ENCODE measurements at regions not wholly inside any gene's neighbourhood (a gene's known extent, or its start where the extent isn't known, plus 50 kb on each side); places are given as distances from the start of the nearest gene placed in this dataset.
"Not testable (repeated sequence)": the region's sequence is repeated elsewhere in the genome, so short reads cannot be mapped to it uniquely, and the experiment has no call there.

- not testable (repeated sequence) for H3K9me3 ChIP-seq (ENCODE audit: control insufficient read depth, insufficient read depth, low read depth, low read length); H3K4me3 ChIP-seq (ENCODE audit: low read depth, low read length); H3K27ac ChIP-seq (ENCODE audit: low read depth, low read length); H3K9ac ChIP-seq (ENCODE audit: low read length); H3K27me3 ChIP-seq (ENCODE audit: control insufficient read depth, insufficient read depth, low read length); H3K36me3 ChIP-seq (ENCODE audit: control insufficient read depth, insufficient read depth, low read length)
- peaks cover 31% of the 10 kb centered on the region for H3K4me1 ChIP-seq (ENCODE audit: control insufficient read depth, insufficient read depth, low read length)
Observed at GRCh38 chr6:167693478-167693877, 133.2 kb upstream of the AFDN start.

GRCh38 chr6:167695831-167696230 lies 130.9 kb upstream of the AFDN start:
- Histone ChIP-seq H3K27ac (ENCODE audit: low read depth, low read length) (no peak overlapping the region), H3K27me3 (ENCODE audit: control insufficient read depth, insufficient read depth, low read length) (no peaks in the 10 kb centered on the region), H3K36me3 (ENCODE audit: control insufficient read depth, insufficient read depth, low read length) (no peaks in the 10 kb centered on the region), H3K9me3 (ENCODE audit: control insufficient read depth, insufficient read depth, low read depth, low read length) (no peaks in the 10 kb centered on the region), H3K4me3 (ENCODE audit: low read depth, low read length) (no peak overlapping the region), H3K4me1 (ENCODE audit: control insufficient read depth, insufficient read depth, low read length) (peaks cover 33% of the 10 kb centered on the region), H3K9ac (ENCODE audit: low read length) (no peak overlapping the region)

DNA sequence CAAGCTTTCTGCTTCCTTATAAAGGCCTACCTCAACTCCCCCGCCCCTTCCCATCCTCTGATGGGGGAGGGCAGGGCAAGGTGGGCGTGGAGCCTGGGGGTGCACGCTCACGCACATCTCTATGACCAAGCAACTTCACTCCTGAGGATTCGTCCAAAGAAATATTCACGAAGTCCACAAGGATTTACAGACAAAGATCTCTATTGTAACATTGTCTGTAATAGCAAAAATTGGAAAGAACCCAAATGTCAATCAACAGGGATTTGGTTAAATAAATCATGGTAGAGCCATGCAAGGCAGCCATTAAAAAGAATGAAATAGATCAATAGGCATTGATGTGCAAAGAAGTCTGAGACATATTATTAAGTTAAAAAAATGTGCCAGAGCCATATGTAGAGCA lies 130.4 kb upstream of the AFDN start:
- Histone ChIP-seq H3K27ac (ENCODE audit: low read depth, low read length) (no peak overlapping the region), H3K27me3 (ENCODE audit: control insufficient read depth, insufficient read depth, low read length) (no peaks in the 10 kb centered on the region), H3K4me1 (ENCODE audit: control insufficient read depth, insufficient read depth, low read length) (peaks cover 28% of the 10 kb centered on the region), H3K9ac (ENCODE audit: low read length) (no peak overlapping the region), H3K36me3 (ENCODE audit: control insufficient read depth, insufficient read depth, low read length) (no peaks in the 10 kb centered on the region), H3K9me3 (ENCODE audit: control insufficient read depth, insufficient read depth, low read depth, low read length) (no peaks in the 10 kb centered on the region), H3K4me3 (ENCODE audit: low read depth, low read length) (no peak overlapping the region)

GRCh38 chr6:167697316-167697715 lies 129.4 kb upstream of the AFDN start:
- Histone ChIP-seq H3K4me1 (ENCODE audit: control insufficient read depth, insufficient read depth, low read length) (peaks cover 20% of the 10 kb centered on the region), H3K27ac (ENCODE audit: low read depth, low read length) (no peak overlapping the region)

DNA sequence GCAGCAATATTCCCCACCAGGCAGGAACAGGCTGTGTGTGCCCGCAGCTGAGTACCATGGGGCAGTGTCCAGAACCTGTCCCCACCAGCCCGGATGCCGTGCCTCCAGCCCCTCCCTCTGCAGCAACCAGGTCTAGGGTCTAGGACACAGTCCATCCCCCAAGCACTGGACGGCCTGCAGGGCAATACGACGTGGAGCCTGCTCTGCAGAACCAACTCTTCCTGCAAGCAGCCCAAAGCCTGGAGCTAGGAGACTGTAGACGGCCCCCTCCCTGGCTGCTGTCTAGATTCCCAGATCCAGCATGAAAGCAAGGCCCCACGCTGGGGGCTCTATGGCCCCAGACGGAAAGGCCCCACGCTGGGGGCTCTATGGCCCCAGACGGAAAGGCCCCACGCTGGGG lies 128.2 kb upstream of the AFDN start:
- no peak overlapping the region for H3K27ac ChIP-seq (ENCODE audit: low read depth, low read length)
- H3K9ac ChIP-seq (ENCODE audit: low read length) = no peak overlapping the region
- no peaks in the 10 kb centered on the region for H3K27me3 ChIP-seq (ENCODE audit: control insufficient read depth, insufficient read depth, low read length)
- H3K9me3 ChIP-seq (ENCODE audit: control insufficient read depth, insufficient read depth, low read depth, low read length) = no peaks in the 10 kb centered on the region
- H3K4me1 ChIP-seq (ENCODE audit: control insufficient read depth, insufficient read depth, low read length) = peaks cover 16% of the 10 kb centered on the region
- no peaks in the 10 kb centered on the region for H3K36me3 ChIP-seq (ENCODE audit: control insufficient read depth, insufficient read depth, low read length)
- no peak overlapping the region for H3K4me3 ChIP-seq (ENCODE audit: low read depth, low read length)

More at GRCh38 chr6:167697316-167697715, 129.4 kb upstream of the AFDN start:
- no peak overlapping the region for H3K4me3 ChIP-seq (ENCODE audit: low read depth, low read length)
- no peaks in the 10 kb centered on the region for H3K36me3 ChIP-seq (ENCODE audit: control insufficient read depth, insufficient read depth, low read length)
- no peak overlapping the region for H3K9ac ChIP-seq (ENCODE audit: low read length)
- no peaks in the 10 kb centered on the region for H3K27me3 ChIP-seq (ENCODE audit: control insufficient read depth, insufficient read depth, low read length)
- H3K9me3 ChIP-seq (ENCODE audit: control insufficient read depth, insufficient read depth, low read depth, low read length) = no peaks in the 10 kb centered on the region

- Histone ChIP-seq H3K27ac (ENCODE audit: low read depth, low read length) (no peak overlapping the region; the same call in 1 of the 2 replicates), H3K36me3 (ENCODE audit: control insufficient read depth, insufficient read depth, low read length) (no peaks in the 10 kb centered on the region), H3K9ac (ENCODE audit: low read length) (peak overlapping the region; percentile 36), H3K27me3 (ENCODE audit: control insufficient read depth, insufficient read depth, low read length) (no peaks in the 10 kb centered on the region), H3K4me1 (ENCODE audit: control insufficient read depth, insufficient read depth, low read length) (peaks cover 16% of the 10 kb centered on the region), H3K9me3 (ENCODE audit: control insufficient read depth, insufficient read depth, low read depth, low read length) (no peaks in the 10 kb centered on the region), H3K4me3 (ENCODE audit: low read depth, low read length) (no peak overlapping the region)
Observed at GRCh38 chr6:167699141-167699931, 127.4 kb upstream of the AFDN start.

DNA sequence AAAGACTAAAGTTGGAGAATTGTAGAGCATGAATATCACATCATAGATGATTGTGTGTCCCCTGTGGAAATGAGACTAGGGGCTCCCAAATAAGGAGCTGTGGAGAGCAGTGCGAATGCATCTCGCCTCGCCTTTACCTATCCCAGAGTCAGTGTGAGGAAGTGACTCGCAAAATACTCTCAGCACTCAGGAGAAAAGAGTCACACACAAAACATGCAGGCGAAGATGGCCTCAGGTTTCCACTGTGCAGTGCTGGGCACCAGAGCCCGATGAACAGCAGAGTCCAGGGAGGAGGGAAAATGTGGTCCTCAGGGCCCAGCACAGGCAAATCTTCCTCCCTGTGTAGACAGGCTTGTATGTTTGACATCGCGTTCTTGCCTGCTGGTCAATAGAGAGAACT lies 126.5 kb upstream of the AFDN start:
- no peaks in the 10 kb centered on the region for H3K27me3 ChIP-seq (ENCODE audit: control insufficient read depth, insufficient read depth, low read length)
- no peak overlapping the region for H3K9ac ChIP-seq (ENCODE audit: low read length)
- H3K9me3 ChIP-seq (ENCODE audit: control insufficient read depth, insufficient read depth, low read depth, low read length) = no peaks in the 10 kb centered on the region
- no peaks in the 10 kb centered on the region for H3K36me3 ChIP-seq (ENCODE audit: control insufficient read depth, insufficient read depth, low read length)
- H3K4me3 ChIP-seq (ENCODE audit: low read depth, low read length) = no peak overlapping the region
- no peak overlapping the region; the same call in 1 of the 2 replicates for H3K27ac ChIP-seq (ENCODE audit: low read depth, low read length)
- peaks cover 16% of the 10 kb centered on the region for H3K4me1 ChIP-seq (ENCODE audit: control insufficient read depth, insufficient read depth, low read length)

DNA sequence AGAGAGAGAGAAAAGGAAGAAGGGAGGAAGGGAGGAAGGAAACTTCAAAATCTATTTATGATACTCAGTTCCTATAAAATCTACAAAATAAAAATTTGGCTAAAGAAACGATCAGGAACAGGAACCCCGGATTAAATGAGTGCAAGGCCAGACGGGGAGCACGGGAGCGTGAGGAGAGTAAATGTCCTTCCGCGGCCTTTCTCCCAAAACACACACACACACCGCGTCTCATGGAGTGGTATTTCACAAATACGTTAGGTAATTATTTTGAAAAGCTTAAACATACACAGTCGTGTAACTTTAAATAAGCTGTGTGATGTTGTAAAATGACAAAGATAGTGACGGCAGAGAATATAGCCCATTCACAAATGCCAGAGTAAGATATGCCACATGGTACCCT lies 125.7 kb upstream of the AFDN start:
- Histone ChIP-seq H3K9me3 (ENCODE audit: control insufficient read depth, insufficient read depth, low read depth, low read length) (no peaks in the 10 kb centered on the region), H3K36me3 (ENCODE audit: control insufficient read depth, insufficient read depth, low read length) (no peaks in the 10 kb centered on the region), H3K4me3 (ENCODE audit: low read depth, low read length) (no peak overlapping the region), H3K4me1 (ENCODE audit: control insufficient read depth, insufficient read depth, low read length) (peaks cover 16% of the 10 kb centered on the region), H3K27me3 (ENCODE audit: control insufficient read depth, insufficient read depth, low read length) (no peaks in the 10 kb centered on the region), H3K9ac (ENCODE audit: low read length) (no peak overlapping the region), H3K27ac (ENCODE audit: low read depth, low read length) (no peak overlapping the region)

DNA sequence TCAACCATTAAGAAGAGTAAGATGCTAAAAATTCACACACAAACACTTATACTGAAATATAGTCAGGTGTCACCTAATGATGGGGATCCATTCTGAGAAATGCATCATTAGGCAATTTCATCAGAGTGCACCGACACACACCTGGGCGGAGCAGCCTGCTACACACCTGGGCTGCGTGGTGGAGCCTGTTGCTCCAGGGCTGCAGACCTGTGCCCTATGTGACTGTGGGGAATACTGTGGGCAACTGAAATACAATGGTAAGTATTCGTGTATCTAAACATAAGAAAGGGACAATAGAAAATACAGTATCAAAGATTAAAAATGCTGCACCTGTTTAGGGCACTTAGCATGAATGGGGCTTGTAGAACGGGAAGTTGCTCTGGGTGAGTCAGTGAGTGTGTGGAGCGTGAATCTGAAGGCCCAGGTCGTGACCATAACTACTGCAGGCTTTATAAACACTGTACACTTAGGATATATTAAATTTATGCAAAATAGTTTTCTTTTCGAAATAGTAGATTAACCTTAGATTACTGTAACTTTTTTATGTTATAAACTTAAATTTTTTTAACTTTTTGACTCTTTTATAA lies 124.4 kb upstream of the AFDN start:
- H3K4me1 ChIP-seq (ENCODE audit: control insufficient read depth, insufficient read depth, low read length) = peaks cover 16% of the 10 kb centered on the region
- no peak overlapping the region for H3K4me3 ChIP-seq (ENCODE audit: low read depth, low read length)
- H3K27me3 ChIP-seq (ENCODE audit: control insufficient read depth, insufficient read depth, low read length) = no peaks in the 10 kb centered on the region
- no peaks in the 10 kb centered on the region for H3K36me3 ChIP-seq (ENCODE audit: control insufficient read depth, insufficient read depth, low read length)
- no peaks in the 10 kb centered on the region for H3K9me3 ChIP-seq (ENCODE audit: control insufficient read depth, insufficient read depth, low read depth, low read length)
- H3K27ac ChIP-seq (ENCODE audit: low read depth, low read length) = no peak overlapping the region
- no peak overlapping the region for H3K9ac ChIP-seq (ENCODE audit: low read length)

GRCh38 chr6:167703347-167703746 lies 123.4 kb upstream of the AFDN start:
- Histone ChIP-seq H3K36me3 (ENCODE audit: control insufficient read depth, insufficient read depth, low read length) (no peaks in the 10 kb centered on the region), H3K4me3 (ENCODE audit: low read depth, low read length) (no peak overlapping the region), H3K27me3 (ENCODE audit: control insufficient read depth, insufficient read depth, low read length) (no peaks in the 10 kb centered on the region), H3K27ac (ENCODE audit: low read depth, low read length) (no peak overlapping the region), H3K9ac (ENCODE audit: low read length) (no peak overlapping the region), H3K4me1 (ENCODE audit: control insufficient read depth, insufficient read depth, low read length) (peaks cover 16% of the 10 kb centered on the region), H3K9me3 (ENCODE audit: control insufficient read depth, insufficient read depth, low read depth, low read length) (no peaks in the 10 kb centered on the region)

GRCh38 chr6:167703781-167704180 lies 122.9 kb upstream of the AFDN start:
- no peaks in the 10 kb centered on the region for H3K9me3 ChIP-seq (ENCODE audit: control insufficient read depth, insufficient read depth, low read depth, low read length)
- no peak overlapping the region for H3K4me3 ChIP-seq (ENCODE audit: low read depth, low read length)
- no peaks in the 10 kb centered on the region for H3K27me3 ChIP-seq (ENCODE audit: control insufficient read depth, insufficient read depth, low read length)
- peaks cover 16% of the 10 kb centered on the region for H3K4me1 ChIP-seq (ENCODE audit: control insufficient read depth, insufficient read depth, low read length)
- H3K36me3 ChIP-seq (ENCODE audit: control insufficient read depth, insufficient read depth, low read length) = no peaks in the 10 kb centered on the region
- no peak overlapping the region for H3K9ac ChIP-seq (ENCODE audit: low read length)
- no peak overlapping the region for H3K27ac ChIP-seq (ENCODE audit: low read depth, low read length)

Measured in HUES6 (cell line).